SK-N-SH (cell line): ENCODE measurements at regions not wholly inside any gene's neighbourhood (a gene's known extent, or its start where the extent isn't known, plus 50 kb on each side); places are given as distances from the start of the nearest gene placed in this dataset.

Experiments used
- CTCF ChIA-PET: fragments of 300-600, 350-600 bp; formaldehyde crosslinking; extraction: SDS; loops from one replicate; lab custom pipeline; 2021; lab: Yijun Ruan, JAX
- POLR2A ChIA-PET: fragments of 350-600 bp; sonication (Branson Sonifier 250); formaldehyde crosslinking; extraction: SDS; loops from one replicate; lab custom pipeline; 2020; ENCODE audit warnings: antibody characterized with exemption, inconsistent platforms; lab: Yijun Ruan, JAX
- DNase-seq: peaks from one replicate; pipeline ENCODE4 v3.0.0; 2012
- H2AFZ ChIP-seq: fragments of 200-600 bp; sonication (generic); 2 replicates; pipeline ENCODE4 v1.8.1; 2016; ENCODE audit warnings: antibody characterized with exemption, mild to moderate bottlenecking, low read depth
- H3F3A ChIP-seq: fragments of 200-600 bp; sonication (generic); replicated peaks from 2 replicates; pipeline ENCODE3; 2016; ENCODE audit warnings: antibody characterized with exemption, mild to moderate bottlenecking; ENCODE audit not compliant: insufficient read depth
- H3K27ac ChIP-seq, 2 experiments: fragments of 200-500 bp in 1 of 2; fragments of 200-600 bp in 1 of 2; sonication (Bioruptor generic) in 1 of 2; sonication (generic), shearing (Covaris generic) in 1 of 2; 2 replicates each; pipeline versions ENCODE4 v1.5.1 to v1.6.1; 2014 to 2016; ENCODE audit warnings: low read depth in 2 of 2, inconsistent platforms in 1 of 2, low read length in 1 of 2, mild to moderate bottlenecking in 1 of 2, mixed read lengths in 1 of 2
- H3K27me3 ChIP-seq: fragments of 200-600 bp; sonication (generic), shearing (Covaris generic); 2 replicates; pipeline ENCODE4 v1.6.1; 2016; ENCODE audit warnings: mixed run types; ENCODE audit not compliant: insufficient read depth
- H3K36me3 ChIP-seq, 2 experiments: fragments of 200-500 bp in 1 of 2; fragments of 200-600 bp in 1 of 2; sonication (Bioruptor generic) in 1 of 2; sonication (generic) in 1 of 2; replicated peaks in 1 of 2; 2 replicates each; pipeline versions ENCODE3 to v1.5.1; 2014 to 2016; ENCODE audit warnings: low read length in 1 of 2, mild to moderate bottlenecking in 1 of 2; ENCODE audit not compliant: insufficient read depth in 2 of 2, control insufficient read depth in 1 of 2
- H3K4me1 ChIP-seq, 2 experiments: fragments of 200-500 bp in 1 of 2; fragments of 200-600 bp in 1 of 2; sonication (Bioruptor generic) in 1 of 2; sonication (generic), shearing (Covaris generic) in 1 of 2; 2 replicates each; pipeline versions ENCODE4 v1.5.1 to v1.6.1; 2014 to 2016; ENCODE audit warnings: low read depth in 1 of 2, low read length in 1 of 2, mixed run types in 1 of 2; ENCODE audit not compliant: insufficient read depth in 2 of 2, control insufficient read depth in 1 of 2
- H3K4me2 ChIP-seq: fragments of 200-600 bp; sonication (generic), shearing (Covaris generic); 2 replicates; pipeline ENCODE4 v1.6.1; 2017; ENCODE audit warnings: mixed run types
- H3K4me3 ChIP-seq, 2 experiments: fragments of 200-500 bp in 1 of 2; fragments of 200-600 bp in 1 of 2; sonication (Bioruptor generic) in 1 of 2; sonication (generic), shearing (Covaris generic) in 1 of 2; 2 replicates each; pipeline versions ENCODE4 v1.5.1 to v1.8.1; 2014 to 2016; ENCODE audit warnings: low read depth in 2 of 2, inconsistent platforms in 1 of 2, low read length in 1 of 2, mild to moderate bottlenecking in 1 of 2, mixed read lengths in 1 of 2, moderate library complexity in 1 of 2
- H3K79me2 ChIP-seq: fragments of 200-600 bp; sonication (generic); 2 replicates; pipeline ENCODE4 v1.8.1; 2017; ENCODE audit warnings: mild to moderate bottlenecking; ENCODE audit not compliant: insufficient read depth
- H3K9ac ChIP-seq: fragments of 200-600 bp; sonication (generic); 2 replicates; pipeline ENCODE4 v1.6.1; 2017; ENCODE audit warnings: mixed run types
- H3K9me2 ChIP-seq: fragments of 200-600 bp; sonication (generic); 2 replicates; pipeline ENCODE4 v1.6.1; 2017; ENCODE audit warnings: mixed run types
- H3K9me3 ChIP-seq: fragments of 200-600 bp; sonication (generic); 2 replicates; pipeline ENCODE4 v1.6.1; 2017; ENCODE audit warnings: mixed run types, mild to moderate bottlenecking, moderate library complexity
- H4K20me1 ChIP-seq: fragments of 200-600 bp; sonication (generic); 2 replicates; pipeline ENCODE4 v1.6.1; 2017; ENCODE audit warnings: mild to moderate bottlenecking, mixed run types; ENCODE audit not compliant: insufficient read depth
- CHD2 ChIP-seq: fragments of 150-350 bp; IDR thresholded peaks from 2 replicates; pipeline ENCODE4 v1.6.1; 2018; ENCODE audit warnings: low read length; ENCODE audit not compliant: partially characterized antibody
- ELF1 ChIP-seq: IDR thresholded peaks from 2 replicates; pipeline ENCODE4 v1.4.0; 2012
- EP300 ChIP-seq, 2 experiments: IDR thresholded peaks; 2 replicates each; pipeline versions ENCODE4 v1.4.0 to v1.6.1; 2012; ENCODE audit warnings: borderline replicate concordance in 1 of 2, low read depth in 1 of 2, low read length in 1 of 2
- EZH2phosphoT487 ChIP-seq: fragments of 200-600 bp; sonication (generic); IDR thresholded peaks from 2 replicates; pipeline ENCODE4 v1.6.1; 2017; ENCODE audit warnings: low read depth, mixed run types, mild to moderate bottlenecking, antibody characterized with exemption, moderate library complexity, borderline replicate concordance
- FOXJ3 ChIP-seq: sonication (generic); formaldehyde crosslinking; IDR thresholded peaks from 2 replicates; pipeline ENCODE4 v1.5.1; 2020; ENCODE audit warnings: mild to moderate bottlenecking, missing genetic modification reagents
- GABPA ChIP-seq: IDR thresholded peaks from 2 replicates; pipeline ENCODE4 v1.4.0; 2012; ENCODE audit warnings: low read depth, mild to moderate bottlenecking
- JUND ChIP-seq: IDR thresholded peaks from 2 replicates; pipeline ENCODE4 v1.4.0; 2012
- MEF2A ChIP-seq: IDR thresholded peaks from 2 replicates; pipeline ENCODE4 v1.4.0; 2012; ENCODE audit warnings: low read depth, borderline replicate concordance
- MXI1 ChIP-seq: IDR thresholded peaks from 2 replicates; pipeline ENCODE4 v1.6.1; 2012; ENCODE audit warnings: mild to moderate bottlenecking, low read depth, low read length, improper control_type of control experiment
- NFIC ChIP-seq: IDR thresholded peaks from 2 replicates; pipeline ENCODE4 v1.4.0; 2012; ENCODE audit warnings: borderline replicate concordance
- RCOR1 ChIP-seq: fragments of 150-350 bp; IDR thresholded peaks from 2 replicates; pipeline ENCODE4 v1.6.1; 2017; ENCODE audit warnings: antibody characterized with exemption, low read length
- RXRA ChIP-seq: IDR thresholded peaks from 2 replicates; pipeline ENCODE4 v1.4.0; 2012; ENCODE audit warnings: low read depth, mild to moderate bottlenecking, borderline replicate concordance
- SIN3A ChIP-seq: IDR thresholded peaks from 2 replicates; pipeline ENCODE4 v1.6.1; 2012; ENCODE audit warnings: low read depth, mild to moderate bottlenecking, low read length, moderate library complexity, borderline replicate concordance
- SMC3 ChIP-seq: IDR thresholded peaks from 2 replicates; pipeline ENCODE4 v1.6.1; 2012; ENCODE audit warnings: low read depth, low read length, improper control_type of control experiment
- TAF1 ChIP-seq: IDR thresholded peaks from 2 replicates; pipeline ENCODE4 v1.6.1; 2012; ENCODE audit warnings: low read depth, mild to moderate bottlenecking, low read length, moderate library complexity, borderline replicate concordance
- WGBS: methylation state at CpG from one replicate; pipeline ENCODE4 v1.1.6; 2017; ENCODE audit warnings: low lambda C conversion rate; 5-methylcytosine and 5-hydroxymethylcytosine counted together
- TF ChIP-seq, protein P1 (sequence below): fragments of 200-600 bp; sonication (generic); IDR thresholded peaks from 2 replicates; pipeline ENCODE4 v1.6.1; 2017; ENCODE audit warnings: antibody characterized with exemption, mild to moderate bottlenecking, moderate library complexity
- TF ChIP-seq, protein P2 (sequence below): fragments of 150-350 bp; IDR thresholded peaks from 2 replicates; pipeline ENCODE4 v1.6.1; 2017; ENCODE audit warnings: antibody characterized with exemption, low read length, low read depth, borderline replicate concordance
- TF ChIP-seq, protein P3 (sequence below): fragments of 150-350 bp; IDR thresholded peaks from 2 replicates; pipeline ENCODE4 v1.6.1; 2016; ENCODE audit warnings: mild to moderate bottlenecking, low read depth, low read length
- TF ChIP-seq, protein P4 (sequence below): IDR thresholded peaks from 2 replicates; pipeline ENCODE4 v1.4.0; 2012; ENCODE audit warnings: low read depth, borderline replicate concordance

DNA sequence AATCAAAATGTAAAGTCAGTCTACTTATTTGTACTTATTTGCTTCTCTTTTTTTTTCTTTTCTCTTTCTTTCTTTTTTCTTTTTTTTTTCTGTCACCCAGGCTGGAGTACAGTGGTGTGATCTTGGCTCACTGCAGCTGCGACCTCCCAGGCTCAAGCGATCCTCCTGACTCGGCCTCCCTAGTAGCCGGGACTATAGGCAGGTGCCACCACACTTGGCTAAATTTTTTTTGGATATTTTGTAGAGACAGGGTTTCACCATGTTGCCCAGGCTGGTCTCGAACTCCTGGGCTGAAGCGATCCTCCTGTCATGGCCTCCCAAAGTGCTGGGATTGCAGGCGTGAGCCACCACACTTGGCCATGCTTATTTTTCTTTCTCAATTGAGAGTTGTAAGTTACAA, 98.8 kb upstream of the ZBTB40 start:
- H3K27ac ChIP-seq: no peak overlapping the region
- WGBS: 74% methylated on average over 7 of the region's 7 CpGs
- CTCF ChIA-PET: interaction anchor here (1.2 kb wide), 1 partner anchor 9 kb away, joined by 5 read pairs; no protein-coding TSS in a partner anchor
- peaks cover 0 to 30% of the 10 kb centered on the region in 2 experiments; a peak in 1 of 4 replicates for H3K4me1 ChIP-seq
- no peak overlapping the region for H3K4me3 ChIP-seq
- H3K36me3 ChIP-seq: no peaks in the 10 kb centered on the region
- H2AFZ ChIP-seq: no peak overlapping the region
- H3K4me2 ChIP-seq: no peak overlapping the region
- TF ChIP-seq SIN3A (no peak), RCOR1 (no peak), MEF2A (no peak), EP300 (IDR thresholded peaks at IDR 0.05; ENCODE audit: borderline replicate concordance in 1 of 2, low read depth in 1 of 2, low read length in 1 of 2) (no peak), FOXJ3 (CRISPR knock-in tag) (no peak)
- TF ChIP-seq, protein P1, sequence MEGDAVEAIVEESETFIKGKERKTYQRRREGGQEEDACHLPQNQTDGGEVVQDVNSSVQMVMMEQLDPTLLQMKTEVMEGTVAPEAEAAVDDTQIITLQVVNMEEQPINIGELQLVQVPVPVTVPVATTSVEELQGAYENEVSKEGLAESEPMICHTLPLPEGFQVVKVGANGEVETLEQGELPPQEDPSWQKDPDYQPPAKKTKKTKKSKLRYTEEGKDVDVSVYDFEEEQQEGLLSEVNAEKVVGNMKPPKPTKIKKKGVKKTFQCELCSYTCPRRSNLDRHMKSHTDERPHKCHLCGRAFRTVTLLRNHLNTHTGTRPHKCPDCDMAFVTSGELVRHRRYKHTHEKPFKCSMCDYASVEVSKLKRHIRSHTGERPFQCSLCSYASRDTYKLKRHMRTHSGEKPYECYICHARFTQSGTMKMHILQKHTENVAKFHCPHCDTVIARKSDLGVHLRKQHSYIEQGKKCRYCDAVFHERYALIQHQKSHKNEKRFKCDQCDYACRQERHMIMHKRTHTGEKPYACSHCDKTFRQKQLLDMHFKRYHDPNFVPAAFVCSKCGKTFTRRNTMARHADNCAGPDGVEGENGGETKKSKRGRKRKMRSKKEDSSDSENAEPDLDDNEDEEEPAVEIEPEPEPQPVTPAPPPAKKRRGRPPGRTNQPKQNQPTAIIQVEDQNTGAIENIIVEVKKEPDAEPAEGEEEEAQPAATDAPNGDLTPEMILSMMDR: no peak
- TF ChIP-seq, protein P2, sequence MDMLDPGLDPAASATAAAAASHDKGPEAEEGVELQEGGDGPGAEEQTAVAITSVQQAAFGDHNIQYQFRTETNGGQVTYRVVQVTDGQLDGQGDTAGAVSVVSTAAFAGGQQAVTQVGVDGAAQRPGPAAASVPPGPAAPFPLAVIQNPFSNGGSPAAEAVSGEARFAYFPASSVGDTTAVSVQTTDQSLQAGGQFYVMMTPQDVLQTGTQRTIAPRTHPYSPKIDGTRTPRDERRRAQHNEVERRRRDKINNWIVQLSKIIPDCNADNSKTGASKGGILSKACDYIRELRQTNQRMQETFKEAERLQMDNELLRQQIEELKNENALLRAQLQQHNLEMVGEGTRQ: no peak
- TF ChIP-seq, protein P3, sequence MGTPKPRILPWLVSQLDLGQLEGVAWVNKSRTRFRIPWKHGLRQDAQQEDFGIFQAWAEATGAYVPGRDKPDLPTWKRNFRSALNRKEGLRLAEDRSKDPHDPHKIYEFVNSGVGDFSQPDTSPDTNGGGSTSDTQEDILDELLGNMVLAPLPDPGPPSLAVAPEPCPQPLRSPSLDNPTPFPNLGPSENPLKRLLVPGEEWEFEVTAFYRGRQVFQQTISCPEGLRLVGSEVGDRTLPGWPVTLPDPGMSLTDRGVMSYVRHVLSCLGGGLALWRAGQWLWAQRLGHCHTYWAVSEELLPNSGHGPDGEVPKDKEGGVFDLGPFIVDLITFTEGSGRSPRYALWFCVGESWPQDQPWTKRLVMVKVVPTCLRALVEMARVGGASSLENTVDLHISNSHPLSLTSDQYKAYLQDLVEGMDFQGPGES: no peak
- no peak for DNase-seq
- no peaks in the 10 kb centered on the region for H3K9me3 ChIP-seq
- H3K9ac ChIP-seq: no peak overlapping the region
- H4K20me1 ChIP-seq: no peaks in the 10 kb centered on the region
- H3K27me3 ChIP-seq: peaks cover 16% of the 10 kb centered on the region; the same call in 1 of the 2 replicates
- H3F3A ChIP-seq: no peaks in the 10 kb centered on the region
- POLR2A ChIA-PET: no interaction called here
- no peaks in the 10 kb centered on the region for H3K79me2 ChIP-seq
- no peaks in the 10 kb centered on the region for H3K9me2 ChIP-seq

DNA sequence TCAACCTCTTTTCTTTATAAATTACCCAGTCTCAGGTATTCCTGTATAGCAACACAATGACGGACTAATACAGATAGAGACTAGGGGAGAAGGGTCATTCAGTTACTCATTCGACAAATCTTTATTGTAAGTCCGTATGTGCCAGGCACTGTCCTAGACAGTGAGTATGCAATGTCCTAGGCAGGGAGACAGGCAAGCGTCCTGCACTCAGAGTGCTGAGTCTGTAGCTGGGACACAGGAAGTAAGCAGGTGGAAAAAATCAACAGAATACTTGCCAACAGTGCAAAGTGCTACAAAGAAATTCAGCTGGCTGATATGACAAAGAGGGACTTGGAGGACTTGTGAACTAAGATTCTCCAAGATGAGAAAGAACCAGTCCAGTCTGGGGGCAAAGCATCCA, 92.2 kb upstream of the ZBTB40 start:
- Histone ChIP-seq H4K20me1 (no peaks in the 10 kb centered on the region), H2AFZ (no peak overlapping the region), H3K9me2 (no peaks in the 10 kb centered on the region), H3K36me3 (no peaks in the 10 kb centered on the region), H3K79me2 (no peaks in the 10 kb centered on the region), H3F3A (no peaks in the 10 kb centered on the region), H3K4me2 (no peak overlapping the region), H3K27me3 (peaks cover 29% of the 10 kb centered on the region), H3K9ac (no peak overlapping the region), H3K27ac (no peak overlapping the region), H3K9me3 (no peaks in the 10 kb centered on the region), H3K4me3 (no peak overlapping the region), H3K4me1 (peaks cover 0 to 26% of the 10 kb centered on the region in 2 experiments; a peak in 1 of 4 replicates)
- no peak for DNase-seq
- ChIA-PET POLR2A (interaction anchor here (1.1 kb wide), 1 partner anchor 9 kb away, joined by 3 read pairs; no protein-coding TSS in a partner anchor), CTCF (interaction anchor here (2.5 kb wide), 1 partner anchor 9 kb away, joined by 10 read pairs; no protein-coding TSS in a partner anchor)
- 67% methylated on average over 4 of the region's 4 CpGs for WGBS
- TF ChIP-seq SIN3A: no peak
- no peak for TF ChIP-seq JUND
- TF ChIP-seq GABPA: no peak
- TF ChIP-seq NFIC: no peak
- no peak for TF ChIP-seq CHD2
- no peak for TF ChIP-seq RXRA
- no peak for TF ChIP-seq EZH2phosphoT487
- no peak for TF ChIP-seq TAF1
- TF ChIP-seq SMC3: no peak
- TF ChIP-seq, protein P2: no peak
- TF ChIP-seq ELF1: no peak
- TF ChIP-seq, protein P4, sequence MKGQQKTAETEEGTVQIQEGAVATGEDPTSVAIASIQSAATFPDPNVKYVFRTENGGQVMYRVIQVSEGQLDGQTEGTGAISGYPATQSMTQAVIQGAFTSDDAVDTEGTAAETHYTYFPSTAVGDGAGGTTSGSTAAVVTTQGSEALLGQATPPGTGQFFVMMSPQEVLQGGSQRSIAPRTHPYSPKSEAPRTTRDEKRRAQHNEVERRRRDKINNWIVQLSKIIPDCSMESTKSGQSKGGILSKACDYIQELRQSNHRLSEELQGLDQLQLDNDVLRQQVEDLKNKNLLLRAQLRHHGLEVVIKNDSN: no peak
- no peak for TF ChIP-seq MXI1
